HG02571 (cell line): ENCODE measurements at regions not wholly inside any gene's neighbourhood (a gene's known extent, or its start where the extent isn't known, plus 50 kb on each side); places are given as distances from the start of the nearest gene placed in this dataset.

Experiments
- ATAC-seq: cut with Tn5 transposase; IDR thresholded peaks from one replicate; pipeline ENCODE4 v1.9.1; 2021; ENCODE audit warnings: mild to moderate bottlenecking, moderate library complexity; ENCODE audit not compliant: unreplicated experiment

DNA sequence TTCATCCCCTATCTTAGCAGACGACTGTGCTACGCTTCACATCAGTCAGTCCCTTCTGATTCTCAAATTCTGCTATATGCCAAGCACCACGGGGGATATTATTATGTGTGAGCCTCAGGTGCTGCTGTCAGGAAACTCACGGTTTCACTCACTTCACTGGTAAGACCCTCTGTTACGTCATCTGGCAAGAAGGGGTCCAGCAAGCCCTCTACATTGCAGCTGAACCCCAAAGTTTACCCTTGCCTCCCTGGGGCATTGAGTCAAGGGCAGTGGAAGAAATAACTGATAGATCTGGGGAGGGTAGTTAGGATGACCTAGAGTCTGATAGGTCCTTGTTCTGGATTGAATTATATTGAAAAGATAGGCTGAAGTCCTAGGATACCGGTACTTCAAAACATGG is 237.4 kb downstream of the RRAGC start:
- no peak for ATAC-seq

DNA sequence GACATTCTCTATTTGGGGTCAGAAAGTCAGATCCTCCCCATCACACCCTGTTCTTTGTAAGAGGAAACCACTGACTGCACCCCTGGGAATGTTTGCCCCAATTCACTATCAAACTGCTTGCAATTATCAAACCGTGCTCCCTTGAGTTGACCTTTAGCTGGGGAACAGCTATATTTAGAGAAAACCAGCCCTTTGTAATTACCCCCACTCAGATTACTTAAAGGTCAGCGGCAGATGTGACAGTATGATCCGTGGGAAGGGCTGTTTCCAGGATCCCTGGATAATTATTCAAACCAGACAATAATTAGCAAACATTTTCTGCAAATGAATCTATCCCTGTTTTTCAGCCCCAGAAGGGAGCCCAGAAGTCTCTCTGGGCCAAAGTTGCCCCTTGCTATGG is 242.7 kb downstream of the RRAGC start:
- ATAC-seq, result no peak

DNA sequence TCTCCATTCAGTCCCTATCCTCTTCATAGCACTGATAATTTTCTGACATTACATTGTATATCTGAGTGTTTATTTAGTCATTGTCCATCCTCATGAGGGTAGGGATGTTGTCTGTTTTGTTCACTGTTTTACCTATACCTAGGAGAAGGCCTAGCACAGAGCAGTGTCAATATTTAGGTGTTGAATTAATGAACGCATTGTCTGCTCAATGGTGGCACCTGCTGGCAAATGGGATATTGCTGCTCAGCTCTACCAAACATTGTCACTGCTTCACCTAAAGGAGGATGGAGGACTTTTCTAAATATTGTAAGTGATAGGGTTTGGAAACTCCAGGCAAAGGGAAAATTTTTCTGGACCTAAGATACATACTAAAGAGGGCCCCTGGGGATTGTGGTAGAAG is 243.9 kb downstream of the RRAGC start:
- ATAC-seq, result no peak

DNA sequence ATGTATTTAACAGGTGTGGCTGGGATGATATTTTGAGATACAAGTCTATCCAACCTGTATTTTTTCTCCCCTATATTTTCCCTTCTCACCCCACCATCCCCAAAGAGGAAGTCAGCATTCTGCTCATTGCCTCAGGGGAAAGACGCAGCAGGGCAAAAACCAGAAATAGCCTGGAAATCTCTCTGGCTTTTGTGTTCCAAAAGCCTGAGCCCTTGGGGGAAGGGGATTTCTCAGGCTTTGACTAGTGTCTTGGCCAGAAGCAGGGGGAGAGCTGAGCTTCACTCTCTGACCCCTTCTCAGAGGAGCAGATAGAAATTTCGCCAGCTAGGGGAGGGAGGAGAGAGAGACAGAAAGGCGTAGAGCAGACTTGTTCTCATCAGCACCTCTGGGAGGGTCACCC is 244.7 kb downstream of the RRAGC start:
- no peak for ATAC-seq

DNA sequence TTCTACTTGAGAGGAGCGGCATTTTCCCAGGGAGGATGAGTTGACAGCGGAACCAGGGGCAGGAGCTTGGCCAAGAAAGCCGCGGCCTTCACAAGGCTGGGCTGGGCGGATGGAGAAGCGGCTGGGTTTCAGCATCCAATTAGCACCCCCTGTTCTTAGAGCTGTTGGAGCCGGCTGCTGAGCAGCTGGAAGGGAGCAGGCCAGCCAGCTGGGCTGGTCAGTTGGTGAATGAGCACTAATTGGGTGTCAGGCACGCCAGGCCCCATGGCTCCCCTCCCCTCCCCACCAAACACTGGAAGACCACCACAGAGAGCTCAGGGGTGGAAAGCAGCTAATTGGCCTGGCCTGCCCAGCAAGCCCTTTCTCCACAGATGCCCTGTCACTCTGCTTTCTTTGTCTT is 245.6 kb downstream of the RRAGC start:
- ATAC-seq, result no peak

DNA sequence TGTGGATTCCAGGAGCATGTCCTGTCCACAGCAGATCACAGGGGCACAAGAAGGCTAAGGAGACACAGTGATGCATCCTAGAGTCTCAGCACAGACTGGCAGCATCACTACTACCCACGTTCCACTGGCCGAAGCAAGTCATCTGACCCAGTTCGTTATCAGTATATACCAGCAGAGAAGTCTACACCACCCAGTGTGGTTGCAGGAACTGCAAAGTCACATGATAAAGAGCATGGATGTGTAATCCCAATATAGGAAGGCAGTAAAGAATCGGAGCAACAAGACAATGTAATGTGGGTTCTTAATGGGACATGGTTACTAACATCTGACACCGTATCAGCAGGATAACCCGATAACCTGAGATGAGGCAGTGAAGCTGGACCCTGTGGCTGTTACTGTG is 246.6 kb downstream of the RRAGC start:
- ATAC-seq, result no peak

DNA sequence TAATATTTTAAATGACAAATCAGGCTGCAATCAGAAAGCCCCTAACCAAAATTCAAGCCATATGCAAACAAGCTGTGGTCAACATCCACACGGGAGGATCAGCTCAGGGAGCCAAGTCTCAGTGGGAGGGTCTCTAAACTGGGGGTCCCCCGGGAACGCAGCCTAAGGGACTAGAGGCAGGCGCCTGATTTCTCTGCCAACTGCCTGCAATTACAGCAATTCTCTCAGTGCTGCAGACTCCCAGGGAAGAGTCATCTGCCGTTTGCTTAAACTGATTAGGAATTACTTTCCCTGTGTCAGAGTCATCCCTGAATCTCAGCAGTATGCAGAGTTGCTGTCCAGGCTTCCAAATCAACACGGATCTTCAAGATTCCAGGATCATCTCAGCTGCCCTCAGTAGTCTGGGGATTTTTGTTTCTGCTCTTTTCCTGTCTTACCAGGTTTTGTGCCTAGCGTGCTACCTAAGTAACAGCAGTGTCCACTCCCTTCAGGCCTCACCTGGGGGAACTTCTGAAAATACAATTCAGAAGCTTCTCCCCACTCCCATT is 247.8 kb downstream of the RRAGC start:
- ATAC-seq, result no peak

DNA sequence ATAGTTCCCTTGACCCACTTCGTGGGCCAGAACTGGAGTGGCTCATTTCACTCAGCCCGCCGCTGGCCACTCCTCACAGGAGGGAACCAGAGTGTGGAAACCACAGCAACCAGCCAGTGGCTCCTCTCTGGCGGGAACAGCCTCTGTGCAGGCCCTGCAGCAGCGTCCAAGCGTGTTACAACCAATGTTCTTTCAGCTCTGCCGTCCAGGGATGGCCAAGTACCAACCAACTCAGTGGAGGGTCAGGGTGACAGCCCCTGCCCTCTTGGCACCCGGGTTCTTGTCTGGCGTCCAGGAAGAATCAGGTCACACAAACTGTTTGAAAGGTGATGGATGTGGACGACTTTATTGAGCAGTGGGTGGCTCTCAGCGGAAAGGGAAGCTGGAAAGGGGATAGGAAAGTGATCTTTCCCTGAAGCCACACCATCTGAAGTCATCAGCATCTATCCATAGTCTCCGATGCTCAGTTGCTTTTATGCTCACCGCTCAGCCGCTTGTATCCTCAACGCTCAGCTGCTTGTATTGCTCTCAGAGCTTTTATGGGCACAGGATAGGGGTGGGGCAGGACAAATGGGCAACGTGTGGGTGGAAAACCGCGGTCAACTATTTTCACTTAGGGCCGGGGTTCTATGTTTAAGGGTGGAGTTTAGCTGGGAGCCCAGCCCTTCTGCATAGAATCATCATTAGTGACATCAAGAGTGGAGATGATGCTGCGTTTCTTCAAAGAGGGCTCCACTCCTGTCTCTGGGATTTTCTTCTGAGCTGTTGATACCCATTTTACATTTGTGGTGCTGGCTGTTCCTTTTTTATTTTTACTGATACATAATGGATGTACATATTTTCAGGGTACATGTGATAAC is 250.2 kb downstream of the RRAGC start:
- no peak for ATAC-seq

DNA sequence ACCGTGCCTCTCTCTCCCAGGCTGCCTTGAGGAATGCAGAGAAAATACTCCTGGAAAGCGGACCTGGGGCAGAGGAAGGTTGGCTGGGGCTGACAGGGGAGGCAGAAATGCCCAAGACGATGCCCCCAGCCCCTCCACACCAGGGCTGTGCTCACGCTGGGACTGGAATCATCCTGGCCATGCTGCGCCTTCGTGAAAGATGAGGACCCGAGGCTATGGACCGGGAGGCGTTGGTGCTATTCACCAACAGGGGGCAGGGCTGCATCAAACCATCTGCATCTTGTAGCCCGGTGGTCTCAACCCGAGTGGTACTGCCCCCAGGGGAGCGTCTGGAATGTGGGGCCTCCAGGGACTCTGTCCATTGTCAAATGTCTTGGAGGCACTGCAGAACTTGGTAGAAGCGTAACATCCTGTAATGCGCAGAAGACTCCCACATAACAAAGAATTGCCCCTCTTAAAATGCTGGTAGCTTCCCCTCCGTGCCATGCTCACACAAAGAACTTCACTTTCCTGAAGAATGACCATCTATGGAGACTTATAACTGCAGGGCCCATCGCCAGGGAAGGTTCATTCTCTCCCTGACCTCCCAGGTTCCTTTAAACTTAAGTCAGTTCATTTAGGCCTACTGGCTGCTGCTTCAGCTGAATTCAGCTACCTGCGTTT is 251.2 kb downstream of the RRAGC start:
- no peak for ATAC-seq

DNA sequence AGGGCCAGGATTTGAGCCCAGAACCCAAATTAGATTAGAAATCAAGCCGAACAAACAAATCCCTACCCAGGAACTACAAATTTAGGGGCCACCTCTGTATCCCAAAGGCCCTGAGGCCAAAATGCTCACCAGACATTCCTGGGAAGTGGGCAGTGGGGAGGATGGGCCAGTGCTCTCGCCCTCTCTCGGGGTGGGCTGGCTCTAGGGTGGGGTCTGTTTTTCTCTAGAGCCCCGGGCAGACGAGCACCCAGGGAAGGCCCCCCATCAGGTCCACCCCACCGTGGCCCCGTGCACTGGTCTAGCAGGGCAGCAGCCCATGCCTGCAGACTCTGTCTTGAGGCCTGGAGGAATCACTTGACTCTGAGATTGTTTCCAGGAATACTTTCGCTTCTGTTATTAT is 252.0 kb downstream of the RRAGC start:
- ATAC-seq, result no peak

DNA sequence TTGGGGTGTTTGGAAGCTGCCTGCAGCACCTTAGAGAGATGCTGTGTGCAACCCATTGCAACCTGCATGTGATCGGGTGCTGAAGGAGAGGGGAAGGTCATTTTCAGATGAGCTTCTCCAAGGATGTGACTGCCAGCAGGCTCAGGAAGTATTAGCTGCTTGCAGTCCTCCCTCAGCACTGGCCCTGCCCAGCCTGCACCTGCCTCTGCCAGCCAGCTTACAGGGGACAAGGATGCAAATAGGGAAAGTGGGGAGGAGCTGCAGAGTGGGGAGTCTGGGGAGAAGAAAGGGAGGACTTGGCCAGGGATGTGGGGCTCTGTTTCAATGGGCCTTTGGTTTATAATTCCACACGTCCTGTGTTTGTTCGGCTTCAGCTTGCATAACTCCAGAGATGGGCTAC is 254.5 kb downstream of the RRAGC start:
- no peak for ATAC-seq

DNA sequence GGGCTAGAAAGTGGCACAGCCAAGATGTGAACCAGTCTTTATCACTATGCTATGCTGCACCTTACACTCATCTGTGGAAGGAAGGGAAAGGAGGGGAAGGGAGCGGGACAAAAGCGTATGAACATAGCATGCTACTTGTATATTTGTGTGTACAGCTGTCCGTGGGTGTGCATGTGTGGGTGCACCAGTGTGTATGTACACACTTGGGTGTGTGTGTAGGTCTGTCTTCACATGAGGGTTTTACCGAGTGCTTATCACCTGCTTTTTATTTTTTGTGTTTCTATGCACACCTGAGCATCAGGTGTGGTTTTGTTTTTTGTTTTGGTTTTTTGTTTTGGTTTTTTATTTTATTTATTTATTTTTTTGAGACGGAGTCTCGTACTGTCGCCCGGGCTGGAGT is 255.7 kb downstream of the RRAGC start:
- ATAC-seq, result no peak

DNA sequence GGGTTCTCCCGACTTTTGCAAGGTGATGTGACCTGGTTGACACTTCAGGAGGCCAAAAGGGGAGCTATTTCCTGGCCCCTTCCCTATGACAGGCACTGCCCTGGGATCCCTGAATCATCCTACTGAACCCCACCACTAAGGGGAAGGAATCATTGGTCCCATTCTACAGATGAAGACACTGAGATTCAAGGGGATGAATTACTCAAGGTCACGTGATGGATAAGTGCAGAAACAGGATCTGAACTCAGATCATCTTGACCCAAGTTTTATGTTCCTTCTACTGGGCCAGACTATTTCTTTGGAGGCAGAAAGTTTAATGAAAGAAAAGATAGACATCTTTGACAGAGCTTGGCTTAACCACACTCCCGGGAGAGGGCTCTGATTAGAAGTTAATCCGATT is 258.7 kb downstream of the RRAGC start:
- ATAC-seq, result no peak

DNA sequence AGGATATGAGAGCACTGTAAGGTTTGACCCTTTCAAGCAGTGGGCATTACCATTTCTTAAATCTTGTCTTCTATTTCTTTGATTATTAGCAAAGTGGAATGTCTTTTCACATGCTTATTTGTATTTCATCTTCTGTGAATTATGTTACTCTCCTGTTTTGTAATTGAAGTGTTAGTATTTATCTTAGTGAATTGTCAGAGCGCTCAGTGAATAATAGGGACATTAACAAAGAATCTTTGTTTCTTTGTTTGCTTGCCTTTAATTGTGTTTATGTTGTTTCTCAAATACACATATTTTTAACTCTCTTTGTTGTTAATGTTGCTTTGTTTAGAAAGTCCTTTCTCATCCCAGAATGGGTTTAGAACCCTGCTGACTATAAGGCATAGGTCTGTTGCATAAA is 259.3 kb downstream of the RRAGC start:
- no peak for ATAC-seq

DNA sequence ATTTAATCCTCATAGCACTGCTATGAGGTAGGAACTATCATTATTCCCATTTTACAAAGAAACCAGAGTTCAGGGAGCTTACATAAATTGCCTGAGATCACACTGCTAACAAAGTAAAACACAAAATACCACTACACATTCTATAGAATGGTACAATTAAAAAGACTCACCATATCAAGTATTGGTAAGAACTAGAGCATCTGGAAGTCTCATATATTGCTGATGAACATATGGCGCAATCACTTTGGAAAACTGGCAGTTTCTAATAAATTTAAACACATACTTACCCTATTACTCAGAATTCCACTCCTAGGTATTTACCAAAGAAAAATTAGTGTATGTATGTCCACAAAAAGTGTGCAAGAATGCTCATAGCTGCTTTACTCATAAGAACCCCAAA is 261.5 kb downstream of the RRAGC start:
- ATAC-seq, result no peak

DNA sequence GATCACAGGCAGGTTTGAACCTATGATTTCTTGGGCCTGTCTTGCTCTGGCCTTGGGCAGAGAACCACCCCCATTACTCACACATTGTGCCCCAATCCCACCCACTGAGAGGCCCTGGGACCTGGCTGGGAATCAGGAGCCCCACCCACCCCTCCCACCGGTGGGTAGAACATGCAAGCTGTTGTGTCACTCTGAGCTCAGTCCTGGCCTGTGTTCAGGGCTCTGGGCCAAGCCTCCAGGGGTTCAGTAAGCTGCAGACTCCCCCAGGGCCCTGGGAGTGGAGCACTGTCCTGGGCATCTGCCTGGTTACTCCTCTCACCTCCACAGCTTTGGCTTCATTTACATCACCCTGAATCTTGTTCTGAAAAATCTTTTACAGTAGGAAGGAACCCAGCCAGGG is 270.5 kb downstream of the RRAGC start:
- ATAC-seq, result no peak

DNA sequence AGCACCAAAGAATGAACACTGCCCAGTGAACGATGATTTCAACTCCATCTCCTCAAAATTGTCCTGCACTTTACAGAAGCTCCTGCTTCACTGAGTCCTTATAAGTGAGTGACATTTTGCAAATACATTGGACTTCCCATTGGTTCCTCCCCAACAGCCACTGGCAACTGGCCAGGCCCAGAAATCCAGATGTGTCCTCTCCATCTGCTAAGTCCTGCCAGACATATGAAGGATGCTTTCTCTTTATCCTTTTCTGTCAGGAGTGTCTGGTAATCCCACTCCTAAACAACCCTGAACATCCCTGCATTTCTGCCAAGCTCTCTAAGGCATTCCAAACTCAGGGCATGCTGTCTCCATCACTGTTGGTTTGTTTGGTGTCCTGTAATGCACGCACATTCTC is 271.8 kb downstream of the RRAGC start:
- ATAC-seq, result no peak

DNA sequence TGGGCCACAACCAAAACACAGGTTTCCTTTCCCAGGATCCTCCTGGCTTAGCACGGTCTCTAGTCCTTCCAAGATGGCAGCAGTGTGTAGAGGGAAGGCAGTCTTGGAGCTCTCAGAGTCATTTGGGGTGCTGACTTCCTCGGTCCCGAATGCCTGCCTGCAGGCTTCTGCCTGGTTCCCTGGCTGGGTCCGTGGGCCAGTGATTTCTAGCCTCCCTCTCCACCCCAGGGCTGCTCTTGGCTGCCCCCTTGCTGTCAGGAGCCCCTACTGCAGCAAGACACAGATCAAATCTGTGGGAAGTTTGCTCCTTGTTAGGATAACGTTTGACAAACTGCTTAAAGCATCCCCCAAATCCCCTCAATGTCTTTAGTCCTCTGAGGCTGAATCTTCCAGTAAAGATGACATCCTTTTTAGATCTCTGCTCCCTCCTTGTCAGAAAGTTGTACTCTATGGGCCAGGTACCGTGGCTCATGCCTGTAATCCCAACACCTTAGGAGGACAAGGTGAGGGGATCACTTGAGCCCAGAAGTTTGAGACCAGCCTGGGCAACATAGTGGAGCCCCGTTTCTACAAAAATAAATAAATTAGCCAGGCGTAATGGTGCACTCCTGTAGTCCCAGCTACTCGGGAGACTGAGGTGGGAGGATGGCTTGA is 272.5 kb downstream of the RRAGC start:
- no peak for ATAC-seq

DNA sequence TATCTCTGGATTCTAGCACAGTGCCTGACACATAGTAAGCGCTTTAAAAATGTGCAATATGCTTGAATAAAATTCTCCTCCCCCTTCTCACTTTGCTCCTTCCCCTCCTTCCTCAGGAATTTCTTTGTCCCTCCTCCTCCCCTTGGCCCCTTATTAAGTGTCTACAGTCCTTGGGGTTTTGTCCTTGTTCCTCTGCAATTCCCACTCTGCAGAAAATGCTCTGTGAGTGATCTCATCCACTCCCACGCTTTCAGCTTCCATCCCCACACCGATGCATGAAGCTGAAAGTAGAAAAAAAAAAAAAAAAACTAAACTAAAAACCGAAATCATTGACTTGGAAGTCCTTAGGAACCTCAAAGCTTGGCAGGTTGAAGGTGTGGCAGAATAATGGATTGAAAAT is 273.6 kb downstream of the RRAGC start:
- no peak for ATAC-seq

DNA sequence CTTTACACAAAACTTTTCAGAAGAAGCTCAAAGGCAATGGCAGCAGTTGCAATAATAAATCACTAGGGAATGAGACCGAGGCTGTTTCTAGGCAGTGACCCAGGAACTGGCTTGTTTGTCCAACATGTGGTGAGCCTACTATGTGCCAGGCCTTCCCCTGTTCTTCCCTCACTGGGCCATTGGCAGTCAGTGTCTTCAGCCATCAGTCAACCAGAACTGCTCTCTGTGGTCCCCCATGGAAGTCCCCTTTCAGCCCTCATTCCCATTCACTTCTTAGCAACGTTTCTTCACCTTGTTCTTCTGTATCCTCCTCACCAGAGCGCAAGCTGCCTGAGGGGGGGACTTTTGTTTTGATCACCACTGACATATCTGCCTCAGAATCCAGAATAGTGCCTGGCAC is 274.1 kb downstream of the RRAGC start:
- ATAC-seq, result no peak

DNA sequence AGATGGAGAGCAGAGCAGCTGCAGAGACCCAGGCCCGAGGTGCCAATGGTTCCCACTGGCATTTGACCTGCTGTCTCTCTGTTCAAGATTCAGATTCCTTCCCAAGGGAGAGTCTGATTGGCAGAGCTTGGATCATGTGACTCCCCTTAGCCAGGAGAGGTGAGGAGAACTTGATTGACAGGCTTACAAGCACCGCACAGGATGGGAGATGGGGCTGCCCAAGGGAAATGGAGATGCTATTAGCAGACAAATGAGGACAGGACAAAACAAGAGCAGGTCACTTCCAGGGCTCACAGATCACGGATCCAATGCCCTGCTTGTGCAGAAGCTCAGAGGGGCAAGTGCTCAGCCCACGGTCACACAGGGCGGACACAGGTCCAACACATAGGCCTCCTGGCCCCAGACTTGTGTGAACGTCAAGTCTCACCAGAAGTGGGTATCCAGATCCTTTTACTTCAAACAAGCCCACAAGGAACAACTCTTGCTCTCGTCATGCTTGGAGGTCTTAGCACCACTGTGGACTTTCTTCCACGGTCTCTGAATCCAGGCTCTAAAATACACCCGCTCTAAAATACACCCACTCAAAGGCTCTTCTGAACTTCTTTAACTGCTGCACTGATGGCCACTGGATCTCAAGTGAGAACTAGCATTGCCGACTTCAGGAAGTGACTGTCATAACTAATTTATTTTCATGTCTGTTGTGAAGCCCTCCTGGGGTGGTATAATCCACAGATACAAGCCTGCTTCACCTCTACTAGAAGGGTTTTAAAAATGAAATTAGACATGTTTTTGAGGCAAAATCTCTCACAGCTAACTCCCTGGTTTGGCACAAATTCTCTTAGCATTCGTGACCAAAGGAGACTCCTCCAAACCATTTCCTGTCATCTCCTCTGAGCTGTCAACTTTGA is 274.9 kb downstream of the RRAGC start:
- ATAC-seq, result no peak
